ENCODE measurements at regions not wholly inside any gene's neighbourhood (a gene's known extent, or its start where the extent isn't known, plus 50 kb on each side); places are given as distances from the start of the nearest gene placed in this dataset.
"Not testable (repeated sequence)": the region's sequence is repeated elsewhere in the genome, so short reads cannot be mapped to it uniquely, and the experiment has no call there.

DNA sequence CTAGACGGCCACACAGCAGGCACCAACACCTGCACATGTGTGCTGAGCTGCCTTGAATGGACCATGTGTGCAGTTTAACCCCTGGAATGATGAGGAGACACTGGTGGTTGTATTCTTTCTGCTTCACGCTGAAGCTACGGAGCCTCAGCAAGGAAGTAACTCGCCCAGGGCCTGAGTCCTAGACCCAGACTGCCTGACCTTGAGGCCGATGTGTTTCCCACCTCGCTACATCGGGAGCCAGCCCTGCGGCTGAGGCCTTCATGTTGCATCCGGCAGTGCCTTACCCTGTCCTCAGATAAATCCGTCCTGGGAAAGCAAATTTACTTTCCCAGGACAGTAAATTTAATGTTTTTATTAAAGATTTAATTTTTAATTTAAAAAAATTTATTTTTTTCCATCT is 110.0 kb upstream of the MTHFD1L start:
- no peaks in the 10 kb centered on the region for H3K27me3 ChIP-seq

GRCh38 chr6:150756173-150756572 is 109.3 kb upstream of the MTHFD1L start:
- intact Hi-C loops (cut with DNase I): no loop called here
- WGBS, 3 donors: 91 to 92% (median 91%) methylated on average over 7 of the region's 7 CpGs

More for the DNA sequence above, 110.0 kb upstream of the MTHFD1L start:
- no peak overlapping the region for H3K27ac ChIP-seq
- peaks cover 6% of the 10 kb centered on the region for H3K4me1 ChIP-seq (ENCODE audit: insufficient read depth)
- no peak overlapping the region for H3K4me3 ChIP-seq
- peak in 1 of 5 donors; percentile 48 for DNase-seq
- no peaks in the 10 kb centered on the region for H3K9me3 ChIP-seq
- no peak for TF ChIP-seq POLR2A (IDR thresholded peaks at IDR 0.05)
- no peak for TF ChIP-seq EP300 (IDR thresholded peaks at IDR 0.05)
- TF ChIP-seq, protein P1, sequence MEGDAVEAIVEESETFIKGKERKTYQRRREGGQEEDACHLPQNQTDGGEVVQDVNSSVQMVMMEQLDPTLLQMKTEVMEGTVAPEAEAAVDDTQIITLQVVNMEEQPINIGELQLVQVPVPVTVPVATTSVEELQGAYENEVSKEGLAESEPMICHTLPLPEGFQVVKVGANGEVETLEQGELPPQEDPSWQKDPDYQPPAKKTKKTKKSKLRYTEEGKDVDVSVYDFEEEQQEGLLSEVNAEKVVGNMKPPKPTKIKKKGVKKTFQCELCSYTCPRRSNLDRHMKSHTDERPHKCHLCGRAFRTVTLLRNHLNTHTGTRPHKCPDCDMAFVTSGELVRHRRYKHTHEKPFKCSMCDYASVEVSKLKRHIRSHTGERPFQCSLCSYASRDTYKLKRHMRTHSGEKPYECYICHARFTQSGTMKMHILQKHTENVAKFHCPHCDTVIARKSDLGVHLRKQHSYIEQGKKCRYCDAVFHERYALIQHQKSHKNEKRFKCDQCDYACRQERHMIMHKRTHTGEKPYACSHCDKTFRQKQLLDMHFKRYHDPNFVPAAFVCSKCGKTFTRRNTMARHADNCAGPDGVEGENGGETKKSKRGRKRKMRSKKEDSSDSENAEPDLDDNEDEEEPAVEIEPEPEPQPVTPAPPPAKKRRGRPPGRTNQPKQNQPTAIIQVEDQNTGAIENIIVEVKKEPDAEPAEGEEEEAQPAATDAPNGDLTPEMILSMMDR (IDR thresholded peaks at IDR 0.05): no peak
- intact Hi-C loops (cut with DNase I): no loop called here
- no peaks in the 10 kb centered on the region for H3K36me3 ChIP-seq
- WGBS, 3 donors: 32 to 42% (median 41%) methylated on average over 10 of the region's 10 CpGs

GRCh38 chr6:150757807-150758206 is 107.7 kb upstream of the MTHFD1L start:
- H3K9me3 ChIP-seq; intact Hi-C loops (cut with DNase I); H3K27ac ChIP-seq; DNase-seq; H3K27me3 ChIP-seq; H3K4me3 ChIP-seq; H3K36me3 ChIP-seq; H3K4me1 ChIP-seq (ENCODE audit: insufficient read depth): not testable (repeated sequence)
- 74 to 98% (median 86%) methylated on average over 4 of the region's 4 CpGs for WGBS, 3 donors

More at GRCh38 chr6:150756173-150756572, 109.3 kb upstream of the MTHFD1L start:
- Histone ChIP-seq H3K4me1 (ENCODE audit: insufficient read depth) (peaks cover 6% of the 10 kb centered on the region), H3K36me3 (no peaks in the 10 kb centered on the region), H3K4me3 (no peak overlapping the region), H3K27me3 (no peaks in the 10 kb centered on the region), H3K9me3 (no peaks in the 10 kb centered on the region), H3K27ac (no peak overlapping the region)
- TF ChIP-seq POLR2A (IDR thresholded peaks at IDR 0.05): no peak
- TF ChIP-seq, protein P1 (IDR thresholded peaks at IDR 0.05): no peak
- no peak for TF ChIP-seq EP300 (IDR thresholded peaks at IDR 0.05)
- no peak for DNase-seq

GRCh38 chr6:150759483-150759882 is 106.0 kb upstream of the MTHFD1L start:
- Histone ChIP-seq H3K4me3 (no peak overlapping the region), H3K9me3 (no peaks in the 10 kb centered on the region), H3K4me1 (ENCODE audit: insufficient read depth) (peaks cover 8% of the 10 kb centered on the region), H3K36me3 (no peaks in the 10 kb centered on the region), H3K27ac (no peak overlapping the region), H3K27me3 (no peaks in the 10 kb centered on the region)
- TF ChIP-seq POLR2A (IDR thresholded peaks at IDR 0.05): no peak
- TF ChIP-seq, protein P1 (IDR thresholded peaks at IDR 0.05): no peak
- intact Hi-C loops (cut with DNase I): no loop called here
- no peak for DNase-seq
- 94 to 95% (median 94%) methylated on average over 4 of the region's 4 CpGs for WGBS, 3 donors

GRCh38 chr6:150761771-150762170 is 103.7 kb upstream of the MTHFD1L start:
- no peak overlapping the region for H3K27ac ChIP-seq
- DNase-seq: no peak
- TF ChIP-seq POLR2A (IDR thresholded peaks at IDR 0.05): no peak
- no peak for TF ChIP-seq EP300 (IDR thresholded peaks at IDR 0.05)
- TF ChIP-seq, protein P1 (IDR thresholded peaks at IDR 0.05): no peak
- no peaks in the 10 kb centered on the region for H3K27me3 ChIP-seq
- intact Hi-C loops (cut with DNase I): no loop called here
- WGBS, 3 donors: 53 to 92% (median 66%) methylated on average over 3 of the region's 3 CpGs
- H3K9me3 ChIP-seq: no peaks in the 10 kb centered on the region
- H3K36me3 ChIP-seq: no peaks in the 10 kb centered on the region
- H3K4me1 ChIP-seq (ENCODE audit: insufficient read depth): peaks cover 7% of the 10 kb centered on the region
- H3K4me3 ChIP-seq: no peak overlapping the region
